ENCODE measurements at regions not wholly inside any gene's neighbourhood (a gene's known extent, or its start where the extent isn't known, plus 50 kb on each side); places are given as distances from the start of the nearest gene placed in this dataset.

DNA sequence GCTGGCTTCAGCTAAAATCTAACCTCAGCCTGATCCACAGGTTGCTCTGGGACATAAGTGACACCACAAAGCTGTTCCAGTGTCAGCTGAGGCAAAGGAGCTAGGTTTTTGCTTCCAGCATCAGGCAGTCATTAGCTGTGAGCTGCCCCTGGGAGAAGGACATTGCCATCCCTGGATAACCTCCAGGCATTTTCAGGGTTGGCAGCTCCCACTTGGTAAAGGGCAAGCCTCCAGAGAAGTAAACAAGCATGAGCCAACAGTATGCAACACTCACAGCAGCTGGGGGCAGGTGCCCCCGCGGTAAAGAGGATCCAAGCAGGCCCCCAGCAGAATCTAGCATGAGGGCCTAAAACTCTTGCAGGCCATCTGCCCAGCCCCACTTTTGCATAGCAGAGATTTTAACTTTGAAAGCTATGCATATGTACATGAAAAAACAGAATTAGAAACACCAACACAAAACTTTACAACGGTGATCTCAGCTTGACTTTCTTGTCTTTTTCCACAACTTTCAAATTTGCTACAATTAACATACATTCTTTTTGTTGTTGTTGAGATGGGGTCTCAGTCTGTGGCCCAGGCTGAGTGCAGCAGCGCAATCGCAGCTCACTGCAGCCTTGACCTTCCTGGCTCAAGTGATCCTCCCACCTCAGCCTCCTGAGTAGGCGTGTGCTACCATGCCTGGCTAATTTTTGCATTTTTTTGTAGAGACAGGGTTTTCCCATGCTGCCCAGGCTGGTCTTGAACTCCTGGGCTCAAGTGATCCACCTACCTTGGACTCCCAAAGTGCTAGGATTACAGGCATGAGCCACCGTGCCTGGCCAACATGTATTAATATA is 83.8 kb upstream of the TPM1 start:
- TF ChIP-seq, protein P1, sequence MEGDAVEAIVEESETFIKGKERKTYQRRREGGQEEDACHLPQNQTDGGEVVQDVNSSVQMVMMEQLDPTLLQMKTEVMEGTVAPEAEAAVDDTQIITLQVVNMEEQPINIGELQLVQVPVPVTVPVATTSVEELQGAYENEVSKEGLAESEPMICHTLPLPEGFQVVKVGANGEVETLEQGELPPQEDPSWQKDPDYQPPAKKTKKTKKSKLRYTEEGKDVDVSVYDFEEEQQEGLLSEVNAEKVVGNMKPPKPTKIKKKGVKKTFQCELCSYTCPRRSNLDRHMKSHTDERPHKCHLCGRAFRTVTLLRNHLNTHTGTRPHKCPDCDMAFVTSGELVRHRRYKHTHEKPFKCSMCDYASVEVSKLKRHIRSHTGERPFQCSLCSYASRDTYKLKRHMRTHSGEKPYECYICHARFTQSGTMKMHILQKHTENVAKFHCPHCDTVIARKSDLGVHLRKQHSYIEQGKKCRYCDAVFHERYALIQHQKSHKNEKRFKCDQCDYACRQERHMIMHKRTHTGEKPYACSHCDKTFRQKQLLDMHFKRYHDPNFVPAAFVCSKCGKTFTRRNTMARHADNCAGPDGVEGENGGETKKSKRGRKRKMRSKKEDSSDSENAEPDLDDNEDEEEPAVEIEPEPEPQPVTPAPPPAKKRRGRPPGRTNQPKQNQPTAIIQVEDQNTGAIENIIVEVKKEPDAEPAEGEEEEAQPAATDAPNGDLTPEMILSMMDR (optimal IDR thresholded peaks at IDR 0.05 in 1 of 3, IDR thresholded peaks at IDR 0.05 in 1 of 3, conservative IDR thresholded peaks at IDR 0.05 in 1 of 3; ENCODE audit: extremely low read depth in 1 of 3, insufficient read depth in 2 of 3, low read length in 3 of 3) = no peak
- TF ChIP-seq EZH2 (IDR thresholded peaks at IDR 0.05; ENCODE audit: low read length) = no peak

All from keratinocyte (primary cell).